GM10248 (cell line): ENCODE measurements at regions not wholly inside any gene's neighbourhood (a gene's known extent, or its start where the extent isn't known, plus 50 kb on each side); places are given as distances from the start of the nearest gene placed in this dataset.

ENCODE experiments used
- CTCF ChIA-PET: fragments of 300-600 bp; sonication (Branson Sonifier 250); formaldehyde crosslinking; extraction: SDS; loops from one replicate; lab custom pipeline; 2021; ENCODE audit warnings: antibody characterized with exemption; lab: Yijun Ruan, JAX
- POLR2A ChIA-PET: fragments of 350-650 bp; sonication (Branson Sonifier 250); formaldehyde crosslinking; extraction: SDS; loops from one replicate; lab custom pipeline; 2020; ENCODE audit warnings: antibody characterized with exemption; lab: Yijun Ruan, JAX
- DNase-seq: peaks from one replicate; pipeline ENCODE4 v3.0.0; 2012; ENCODE audit errors: extremely low spot score
- CTCF ChIP-seq: IDR thresholded peaks from 2 replicates; pipeline ENCODE4 v1.5.1; 2012; ENCODE audit warnings: mild to moderate bottlenecking, low read depth; ENCODE audit errors: extremely low read depth, missing control alignments, control extremely low read depth

- POLR2A ChIA-PET, result no interaction called here
- no peak for DNase-seq
- TF ChIP-seq CTCF, result no peak
- CTCF ChIA-PET, result no interaction called here
These were observed 131.5 kb upstream of the SLC44A3 start for GRCh38 chr1:94688646-94689045.

GRCh38 chr1:94686882-94687281 is 133.3 kb upstream of the SLC44A3 start:
- TF ChIP-seq CTCF, result no peak
- no peak for DNase-seq
- ChIA-PET CTCF (no interaction called here), POLR2A (no interaction called here)

- ChIA-PET CTCF (no interaction called here), POLR2A (no interaction called here)
- no peak for TF ChIP-seq CTCF
- DNase-seq, result no peak
These were observed 135.4 kb upstream of the SLC44A3 start for GRCh38 chr1:94684690-94685250.

- no peak for TF ChIP-seq CTCF
- ChIA-PET POLR2A (no interaction called here), CTCF (no interaction called here)
- no peak for DNase-seq
These were observed 136.3 kb upstream of the SLC44A3 start for GRCh38 chr1:94683886-94684285.

- POLR2A ChIA-PET, result no interaction called here
- no peak for DNase-seq
- CTCF ChIA-PET, result no interaction called here
- no peak for TF ChIP-seq CTCF
These were observed 138.4 kb upstream of the F3 start for GRCh38 chr1:94680039-94680377.

- no peak for DNase-seq
- ChIA-PET POLR2A (no interaction called here), CTCF (no interaction called here)
- TF ChIP-seq CTCF, result no peak
These were observed 137.9 kb upstream of the F3 start for GRCh38 chr1:94679332-94680038.
